Mesodermal cell (in vitro differentiated cells): ENCODE measurements at regions not wholly inside any gene's neighbourhood (a gene's known extent, or its start where the extent isn't known, plus 50 kb on each side); places are given as distances from the start of the nearest gene placed in this dataset.

Source experiments
- H3K27ac ChIP-seq: 2 replicates; pipeline ENCODE4 v1.7.0; 2013; ENCODE audit warnings: mild to moderate bottlenecking, low read depth, low read length, moderate library complexity; ENCODE audit not compliant: severe bottlenecking
- H3K36me3 ChIP-seq: 2 replicates; pipeline ENCODE4 v1.7.1; 2013; ENCODE audit warnings: mild to moderate bottlenecking, low read length, moderate library complexity; ENCODE audit not compliant: control insufficient read depth, insufficient read depth
- H3K4me1 ChIP-seq: one replicate; pipeline ENCODE4 v1.7.1; 2013; ENCODE audit warnings: mild to moderate bottlenecking, low read length; ENCODE audit not compliant: insufficient read depth, control insufficient read depth, poor library complexity, severe bottlenecking
- H3K4me3 ChIP-seq: 2 replicates; pipeline ENCODE4 v1.7.0; 2013; ENCODE audit warnings: low read length, control low read depth, mild to moderate bottlenecking; ENCODE audit not compliant: insufficient read depth, poor library complexity, severe bottlenecking; ENCODE audit errors: extremely low read depth
- H3K9me3 ChIP-seq: 2 replicates; pipeline ENCODE4 v1.7.1; 2013; ENCODE audit warnings: mild to moderate bottlenecking, low read length, moderate library complexity; ENCODE audit not compliant: control insufficient read depth
- WGBS, 2 experiments: methylation state at CpG; one replicate each; pipeline ENCODE4 v1.1.5; 2013; ENCODE audit warnings: missing lambda C conversion rate in 2 of 2; ENCODE audit not compliant: insufficient coverage in 2 of 2; 5-methylcytosine and 5-hydroxymethylcytosine counted together

DNA sequence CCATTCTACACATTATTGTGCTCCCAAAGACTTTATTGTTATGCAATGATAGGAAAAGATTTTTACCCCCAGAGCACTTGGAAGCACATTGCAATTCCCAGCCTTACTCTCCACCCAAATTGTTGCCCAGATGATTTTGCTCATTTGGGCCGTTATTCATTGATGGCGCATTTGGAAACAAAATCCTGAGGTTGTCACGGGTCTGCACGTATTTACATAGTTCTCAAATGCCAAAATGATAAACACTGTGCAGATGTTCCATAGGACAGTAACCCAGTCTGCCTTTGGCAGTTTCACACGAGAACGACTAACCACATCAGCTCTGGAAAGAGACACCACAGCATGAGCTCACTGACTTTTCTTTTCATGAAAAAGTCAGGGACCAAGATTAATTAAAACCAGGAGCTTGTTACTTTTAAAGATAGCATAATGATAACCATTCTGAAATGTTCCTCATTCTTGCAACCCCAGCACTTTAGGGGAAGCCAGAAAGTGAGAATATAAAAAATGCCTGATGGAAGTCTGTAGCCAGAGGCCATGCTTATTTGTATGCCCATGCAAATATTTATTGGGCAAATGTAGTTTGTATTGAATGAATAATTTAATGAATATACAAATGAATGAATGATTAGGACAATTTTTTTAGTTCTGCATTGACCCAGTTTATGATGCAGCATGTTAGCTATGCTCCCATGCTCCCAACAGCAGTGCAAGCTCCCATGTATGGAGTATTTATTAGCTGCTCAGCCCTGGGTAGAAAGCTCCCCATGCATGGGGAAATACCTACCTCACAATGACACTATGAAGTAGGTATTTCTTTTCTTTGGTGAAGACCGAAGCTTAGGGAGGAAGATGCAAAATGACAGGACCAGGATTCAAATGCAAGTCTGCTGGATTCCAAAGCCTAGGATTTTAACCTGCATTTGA, 84.6 kb downstream of the MAIP1 start:
- Histone ChIP-seq H3K4me1 (peaks cover 12% of the 10 kb centered on the region), H3K36me3 (no peaks in the 10 kb centered on the region), H3K4me3 (no peak overlapping the region), H3K27ac (no peak overlapping the region), H3K9me3 (peaks cover 9% of the 10 kb centered on the region)
- 84 to 86% methylated on average over 6 to 7 of the region's 7 CpGs for WGBS, 2 experiments

DNA sequence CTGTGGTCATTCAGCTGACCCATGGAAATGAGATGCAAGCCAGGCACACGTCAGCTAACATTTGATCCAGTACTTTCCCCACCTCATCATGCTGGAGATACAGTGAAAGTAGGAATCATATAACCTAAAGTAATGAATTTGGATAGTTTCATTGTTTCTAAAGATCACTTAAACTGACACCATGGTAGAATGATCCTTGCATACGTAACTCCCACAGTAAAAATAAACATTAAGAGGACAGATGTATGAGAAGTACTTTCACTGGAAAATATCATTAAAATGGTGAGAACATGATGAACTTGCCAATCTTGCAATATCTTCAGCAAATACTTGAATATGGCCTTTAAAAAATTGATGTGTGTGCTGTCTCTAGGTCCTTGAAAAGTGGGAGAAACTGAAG, 85.4 kb downstream of the MAIP1 start:
- peaks cover 17% of the 10 kb centered on the region for H3K9me3 ChIP-seq
- no peak overlapping the region for H3K4me3 ChIP-seq
- H3K36me3 ChIP-seq: no peaks in the 10 kb centered on the region
- WGBS, 2 experiments: no CpG with 5 or more reads among the region's 2 CpGs
- no peak overlapping the region for H3K27ac ChIP-seq
- peaks cover 12% of the 10 kb centered on the region for H3K4me1 ChIP-seq

DNA sequence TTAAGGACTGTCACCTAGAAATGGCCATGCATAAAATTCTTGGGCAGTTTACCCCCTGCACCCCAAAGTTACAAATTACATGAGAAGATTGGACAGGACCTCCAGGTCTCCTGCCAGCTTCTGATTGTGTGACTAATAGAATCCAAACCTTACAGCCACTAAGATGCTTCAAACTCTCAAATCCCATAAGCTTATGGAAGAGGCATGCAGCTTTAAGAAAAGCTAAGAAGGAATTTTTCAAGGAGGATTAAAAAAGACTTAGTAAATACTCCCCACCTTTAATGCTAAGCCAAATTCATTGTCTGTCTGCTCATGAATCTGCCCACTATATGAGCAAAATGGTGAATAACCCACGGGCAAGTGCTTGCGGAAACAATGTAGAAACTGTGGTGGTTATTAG, 86.3 kb downstream of the MAIP1 start:
- Histone ChIP-seq H3K4me3 (no peak overlapping the region), H3K4me1 (peaks cover 12% of the 10 kb centered on the region), H3K27ac (no peak overlapping the region), H3K36me3 (no peaks in the 10 kb centered on the region), H3K9me3 (peaks cover 25% of the 10 kb centered on the region)
- 86% methylated on average over 2 of the region's 2 CpGs; no CpG with 5 or more reads in 1 of the 2 experiments for WGBS, 2 experiments

DNA sequence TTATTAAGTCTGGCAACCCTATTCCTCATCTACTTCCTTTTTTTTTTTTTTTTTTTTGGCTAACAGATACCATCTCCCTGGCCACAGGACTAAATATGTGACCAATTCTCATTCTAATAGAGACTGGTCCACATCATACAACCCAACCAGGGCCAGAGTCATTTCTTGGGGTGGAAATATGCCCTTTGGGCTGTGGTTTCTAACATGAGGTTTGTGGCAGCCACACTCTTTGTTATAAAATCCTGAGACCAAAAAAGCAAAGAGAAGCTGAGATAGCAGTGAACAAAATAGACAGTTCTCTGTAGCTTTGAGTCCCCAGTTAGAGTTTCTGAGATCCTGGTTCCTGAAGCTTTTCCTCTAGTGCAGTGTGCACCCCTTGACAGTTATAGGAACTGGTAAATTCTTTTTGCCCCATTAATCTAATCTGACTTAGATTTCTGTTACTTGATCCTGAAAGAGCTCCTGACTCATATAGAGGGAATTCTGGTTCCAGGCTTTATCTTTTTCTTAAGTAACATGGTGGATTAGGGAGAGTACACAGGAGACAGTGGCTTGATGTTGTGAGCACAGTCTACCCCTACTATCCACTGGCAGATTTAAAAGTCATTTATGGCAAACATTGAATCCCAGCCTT, 86.8 kb downstream of the MAIP1 start:
- peaks cover 26% of the 10 kb centered on the region for H3K9me3 ChIP-seq
- no peaks in the 10 kb centered on the region for H3K36me3 ChIP-seq
- peak overlapping the region; percentile 24 for H3K27ac ChIP-seq
- peaks cover 12% of the 10 kb centered on the region for H3K4me1 ChIP-seq
- no peak overlapping the region for H3K4me3 ChIP-seq

- Histone ChIP-seq H3K27ac (peak overlapping the region; percentile 24), H3K4me3 (no peak overlapping the region)
Measured at GRCh38 chr2:200042944-200043343, 87.6 kb downstream of the MAIP1 start.

GRCh38 chr2:200044453-200044852, 89.1 kb downstream of the MAIP1 start:
- no peak overlapping the region for H3K4me3 ChIP-seq
- no peaks in the 10 kb centered on the region for H3K36me3 ChIP-seq
- no peak overlapping the region for H3K27ac ChIP-seq
- 86 to 88% methylated on average over 1 of the region's 2 CpGs for whole genome bisulfite sequencing, 2 experiments
- H3K4me1 ChIP-seq: peaks cover 12% of the 10 kb centered on the region
- H3K9me3 ChIP-seq: peaks cover 26% of the 10 kb centered on the region

More at GRCh38 chr2:200042944-200043343, 87.6 kb downstream of the MAIP1 start:
- Histone ChIP-seq H3K36me3 (no peaks in the 10 kb centered on the region), H3K4me1 (peaks cover 12% of the 10 kb centered on the region), H3K9me3 (peaks cover 26% of the 10 kb centered on the region)

- peaks cover 26% of the 10 kb centered on the region for H3K9me3 ChIP-seq
- no peak overlapping the region for H3K27ac ChIP-seq
- no peak overlapping the region for H3K4me3 ChIP-seq
- H3K4me1 ChIP-seq: peaks cover under 1% of the 10 kb centered on the region
- no peaks in the 10 kb centered on the region for H3K36me3 ChIP-seq
- 100% methylated on average over 3 of the region's 5 CpGs for WGBS, 2 experiments
Measured at GRCh38 chr2:200048421-200048820, 93.0 kb downstream of the MAIP1 start.

- no peak overlapping the region for H3K27ac ChIP-seq
- H3K4me3 ChIP-seq: no peak overlapping the region
- H3K4me1 ChIP-seq: no peaks in the 10 kb centered on the region
- H3K36me3 ChIP-seq: no peaks in the 10 kb centered on the region
- WGBS, 2 experiments: 100% methylated on average over 2 of the region's 3 CpGs
- peaks cover 26% of the 10 kb centered on the region for H3K9me3 ChIP-seq
Measured at GRCh38 chr2:200049086-200049485, 93.7 kb downstream of the MAIP1 start.

DNA sequence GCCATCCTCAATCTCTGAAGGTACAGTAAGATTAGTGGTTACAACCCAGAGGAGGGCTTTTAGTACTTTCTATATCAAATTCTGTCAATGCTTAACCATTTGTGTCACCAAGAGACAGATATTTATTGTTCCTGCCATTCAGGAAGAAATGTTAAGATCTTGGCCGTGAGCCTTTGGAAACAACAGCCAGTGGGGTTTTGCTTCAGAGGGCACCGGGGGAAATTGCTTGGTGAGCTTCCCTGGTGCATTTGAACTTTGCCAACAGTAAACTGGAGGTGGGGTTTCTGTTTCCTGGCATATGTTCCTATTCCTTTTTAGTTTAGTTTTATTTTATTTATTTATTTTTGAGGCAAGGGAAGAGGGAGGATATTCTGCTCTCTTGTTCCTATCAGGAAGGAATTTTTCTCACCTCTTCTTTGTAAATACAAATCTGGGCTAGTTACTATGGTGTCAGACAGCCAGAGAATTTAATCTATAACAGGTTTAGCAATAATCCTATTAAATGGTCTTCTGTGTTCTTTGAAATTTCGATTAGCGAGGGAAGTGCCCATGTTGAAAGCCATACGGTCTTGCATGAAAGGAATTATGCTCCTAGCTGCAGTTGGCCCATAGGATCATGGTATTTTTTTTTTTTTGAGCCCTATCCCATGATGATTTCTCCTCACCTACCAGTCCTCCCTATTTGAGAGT, 95.7 kb downstream of the MAIP1 start:
- WGBS, 2 experiments: 90 to 94% methylated on average over 2 of the region's 5 CpGs

DNA sequence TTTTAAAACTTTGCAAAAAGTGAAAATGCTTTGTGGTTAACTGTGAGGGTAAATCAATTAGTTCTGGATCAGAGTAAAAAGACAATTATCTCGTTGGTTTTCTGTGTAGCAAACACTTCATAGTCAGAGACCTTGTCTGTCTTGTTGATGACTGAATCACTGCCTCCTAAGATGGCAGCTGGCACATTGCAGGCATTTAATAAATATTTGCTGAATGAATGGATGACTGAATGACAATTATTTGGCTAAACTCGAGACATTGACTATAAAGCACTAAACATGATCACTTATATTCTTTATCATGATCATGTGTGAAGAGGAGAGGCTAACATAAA, 96.2 kb downstream of the MAIP1 start:
- Histone ChIP-seq H3K4me1 (no peaks in the 10 kb centered on the region), H3K27ac (no peak overlapping the region), H3K4me3 (no peak overlapping the region), H3K9me3 (peaks cover 2% of the 10 kb centered on the region), H3K36me3 (no peaks in the 10 kb centered on the region)
- 67 to 100% methylated on average over 1 of the region's 2 CpGs for WGBS, 2 experiments

More for the DNA sequence above, 95.7 kb downstream of the MAIP1 start:
- Histone ChIP-seq H3K36me3 (no peaks in the 10 kb centered on the region), H3K4me3 (no peak overlapping the region), H3K4me1 (no peaks in the 10 kb centered on the region), H3K9me3 (peaks cover 6% of the 10 kb centered on the region), H3K27ac (no peak overlapping the region)
